ENCODE measurements at regions not wholly inside any gene's neighbourhood (a gene's known extent, or its start where the extent isn't known, plus 50 kb on each side); places are given as distances from the start of the nearest gene placed in this dataset.

- 66 to 75% (median 71%) methylated on average over 5 of the region's 5 CpGs for WGBS, 5 donors
- intact Hi-C loops (cut with DNase I; ENCODE audit: low total_unique reads) = no loop called here
- no peaks in the 10 kb centered on the region for H3K36me3 ChIP-seq
These were observed 858.7 kb downstream of the TYW1 start for GRCh38 chr7:67855322-67855721.

GRCh38 chr7:67856046-67856445 is 859.4 kb downstream of the TYW1 start:
- Histone ChIP-seq H3K9me3 (peaks cover 0 to 16% (median 2%) of the 10 kb centered on the region in 4 donors), H3K27me3 (peaks cover 0 to 2% (median 0%) of the 10 kb centered on the region in 3 donors), H3K27ac (no peak overlapping the region), H3K4me3 (no peak overlapping the region), H3K4me1 (no peaks in the 10 kb centered on the region), H3K36me3 (no peaks in the 10 kb centered on the region)
- TF ChIP-seq POLR2AphosphoS5 (IDR thresholded peaks at IDR 0.05) = no peak
- no peak for TF ChIP-seq POLR2A (IDR thresholded peaks at IDR 0.05)
- no peak for TF ChIP-seq CTCF (IDR thresholded peaks at IDR 0.05)
- TF ChIP-seq EP300 (IDR thresholded peaks at IDR 0.05) = no peak
- WGBS, 5 donors = 64 to 79% (median 71%) methylated on average over 2 of the region's 2 CpGs
- intact Hi-C loops (cut with DNase I; ENCODE audit: low total_unique reads) = no loop called here
- no peak for DNase-seq

More at GRCh38 chr7:67855322-67855721, 858.7 kb downstream of the TYW1 start:
- no peak for DNase-seq
- H3K4me3 ChIP-seq = no peak overlapping the region
- H3K4me1 ChIP-seq = no peaks in the 10 kb centered on the region
- H3K27ac ChIP-seq = no peak overlapping the region
- TF ChIP-seq POLR2AphosphoS5 (IDR thresholded peaks at IDR 0.05) (no peak), POLR2A (IDR thresholded peaks at IDR 0.05) (no peak), CTCF (IDR thresholded peaks at IDR 0.05) (no peak), EP300 (IDR thresholded peaks at IDR 0.05) (no peak)
- peaks cover 0 to 8% (median 0%) of the 10 kb centered on the region in 3 donors for H3K27me3 ChIP-seq
- H3K9me3 ChIP-seq = peaks cover 0 to 15% (median 4%) of the 10 kb centered on the region in 4 donors

GRCh38 chr7:67857698-67858097 is 861.1 kb downstream of the TYW1 start:
- no peak for DNase-seq
- TF ChIP-seq POLR2A (IDR thresholded peaks at IDR 0.05) = no peak
- no peak for TF ChIP-seq POLR2AphosphoS5 (IDR thresholded peaks at IDR 0.05)
- no peak for TF ChIP-seq CTCF (IDR thresholded peaks at IDR 0.05)
- no peak for TF ChIP-seq EP300 (IDR thresholded peaks at IDR 0.05)
- no peaks in the 10 kb centered on the region for H3K27me3 ChIP-seq
- intact Hi-C loops (cut with DNase I; ENCODE audit: low total_unique reads) = no loop called here
- no peaks in the 10 kb centered on the region for H3K36me3 ChIP-seq
- H3K9me3 ChIP-seq = peaks cover 0 to 20% (median 15%) of the 10 kb centered on the region in 4 donors
- WGBS, 5 donors = 73 to 90% (median 75%) methylated on average over 10 of the region's 10 CpGs
- no peaks in the 10 kb centered on the region for H3K4me1 ChIP-seq
- H3K27ac ChIP-seq = no peak overlapping the region
- no peak overlapping the region for H3K4me3 ChIP-seq

- TF ChIP-seq POLR2A (IDR thresholded peaks at IDR 0.05) (no peak), POLR2AphosphoS5 (IDR thresholded peaks at IDR 0.05) (no peak), CTCF (IDR thresholded peaks at IDR 0.05) (no peak)
- intact Hi-C loops (cut with DNase I; ENCODE audit: low total_unique reads) = no loop called here
- H3K27ac ChIP-seq = no peak overlapping the region
- no peaks in the 10 kb centered on the region for H3K27me3 ChIP-seq
- 69 to 83% (median 79%) methylated on average over 7 of the region's 7 CpGs for WGBS, 5 donors
- no peak for DNase-seq
- H3K9me3 ChIP-seq = peaks cover 0 to 25% (median 17%) of the 10 kb centered on the region in 4 donors
- no peaks in the 10 kb centered on the region for H3K36me3 ChIP-seq
- H3K4me3 ChIP-seq = no peak overlapping the region
- H3K4me1 ChIP-seq = no peaks in the 10 kb centered on the region
These were observed 862.3 kb downstream of the TYW1 start for GRCh38 chr7:67858931-67859330.
